ENCODE measurements at regions not wholly inside any gene's neighbourhood (a gene's known extent, or its start where the extent isn't known, plus 50 kb on each side); places are given as distances from the start of the nearest gene placed in this dataset.

GRCh38 chr1:83641206-83641658 is 357.7 kb downstream of the TTLL7 start:
- Histone ChIP-seq H3K9me3 (ENCODE audit: insufficient read depth, low read depth, low read length) (no peaks in the 10 kb centered on the region), H3K4ac (ENCODE audit: low read depth, low read length) (no peak overlapping the region)

DNA sequence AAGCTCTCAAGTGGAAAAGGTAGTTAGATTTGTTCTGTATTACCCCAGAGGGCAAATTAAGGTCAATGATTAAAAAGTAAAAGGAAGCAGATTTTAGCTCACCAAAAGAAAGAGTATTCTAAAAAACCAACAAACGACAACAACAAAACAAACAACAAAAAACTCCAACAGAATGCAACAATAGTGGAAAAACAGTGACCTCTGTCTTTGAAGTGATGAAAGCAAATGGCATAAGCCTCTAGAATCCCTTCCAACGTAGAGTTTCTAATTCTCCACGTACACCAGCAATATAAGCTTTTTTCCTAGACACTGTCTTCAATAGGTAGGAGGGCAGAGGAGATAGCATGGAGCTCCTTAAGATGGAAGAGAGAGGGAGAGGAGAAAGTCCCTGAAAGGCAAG is 359.1 kb downstream of the TTLL7 start:
- Histone ChIP-seq H3K36me3 (ENCODE audit: control insufficient read depth in 1 of 2, insufficient read depth in 2 of 2, low read length in 2 of 2) (no peaks in the 10 kb centered on the region), H3K4me1 (ENCODE audit: control insufficient read depth in 1 of 2, insufficient read depth in 2 of 2, low read length in 2 of 2) (no peaks in the 10 kb centered on the region), H3K23ac (ENCODE audit: low read length) (no peak overlapping the region), H3K27me3 (ENCODE audit: insufficient read depth, low read length) (no peaks in the 10 kb centered on the region), H2AFZ (ENCODE audit: insufficient read depth, low read length, poor library complexity) (no peak overlapping the region), H3K18ac (ENCODE audit: low read length) (no peak overlapping the region), H3K14ac (ENCODE audit: low read length) (no peak overlapping the region), H2AK5ac (ENCODE audit: low read length) (no peak overlapping the region), H3K9ac (ENCODE audit: low read length) (no peak overlapping the region), H4K91ac (ENCODE audit: low read depth, low read length) (no peak overlapping the region), H2BK12ac (ENCODE audit: low read length) (no peak overlapping the region), H2BK120ac (ENCODE audit: insufficient read depth, low read length, poor library complexity) (no peak overlapping the region), H3K79me1 (ENCODE audit: low read length) (no peaks in the 10 kb centered on the region), H4K8ac (ENCODE audit: low read depth, low read length) (no peak overlapping the region), H3K9me3 (ENCODE audit: insufficient read depth, low read depth, low read length) (no peaks in the 10 kb centered on the region), H3K27ac (ENCODE audit: low read depth, low read length) (no peak overlapping the region), H4K12ac (ENCODE audit: low read depth, low read length) (no peak overlapping the region), H3K79me2 (ENCODE audit: control insufficient read depth, insufficient read depth, low read length, poor library complexity) (no peaks in the 10 kb centered on the region), H3K4me2 (ENCODE audit: low read length) (no peak overlapping the region), H2BK5ac (ENCODE audit: low read depth, low read length, poor library complexity) (no peak overlapping the region), H3K4ac (ENCODE audit: low read depth, low read length) (no peak overlapping the region), H3K4me3 (ENCODE audit: low read depth, low read length) (no peak overlapping the region)
- no CpG with 5 or more reads among the region's 3 CpGs for WGBS (ENCODE audit: extremely low coverage, insufficient coverage, insufficient read length)
- DNase-seq: no peak

More at GRCh38 chr1:83641206-83641658, 357.7 kb downstream of the TTLL7 start:
- Histone ChIP-seq H2AK5ac (ENCODE audit: low read length) (no peak overlapping the region), H3K18ac (ENCODE audit: low read length) (no peak overlapping the region), H3K14ac (ENCODE audit: low read length) (no peak overlapping the region), H3K27ac (ENCODE audit: low read depth, low read length) (no peak overlapping the region), H3K36me3 (ENCODE audit: control insufficient read depth in 1 of 2, insufficient read depth in 2 of 2, low read length in 2 of 2) (no peaks in the 10 kb centered on the region), H3K79me1 (ENCODE audit: low read length) (no peaks in the 10 kb centered on the region), H2BK120ac (ENCODE audit: insufficient read depth, low read length, poor library complexity) (no peak overlapping the region), H2BK5ac (ENCODE audit: low read depth, low read length, poor library complexity) (no peak overlapping the region), H3K23ac (ENCODE audit: low read length) (no peak overlapping the region), H3K4me3 (ENCODE audit: low read depth, low read length) (no peak overlapping the region), H3K79me2 (ENCODE audit: control insufficient read depth, insufficient read depth, low read length, poor library complexity) (no peaks in the 10 kb centered on the region), H4K12ac (ENCODE audit: low read depth, low read length) (no peak overlapping the region), H4K8ac (ENCODE audit: low read depth, low read length) (no peak overlapping the region), H2BK12ac (ENCODE audit: low read length) (no peak overlapping the region), H3K4me2 (ENCODE audit: low read length) (no peak overlapping the region), H3K9ac (ENCODE audit: low read length) (no peak overlapping the region), H3K4me1 (ENCODE audit: control insufficient read depth in 1 of 2, insufficient read depth in 2 of 2, low read length in 2 of 2) (no peaks in the 10 kb centered on the region), H4K91ac (ENCODE audit: low read depth, low read length) (no peak overlapping the region), H3K27me3 (ENCODE audit: insufficient read depth, low read length) (no peaks in the 10 kb centered on the region), H2AFZ (ENCODE audit: insufficient read depth, low read length, poor library complexity) (no peak overlapping the region)
- no CpG with 5 or more reads among the region's 5 CpGs for WGBS (ENCODE audit: extremely low coverage, insufficient coverage, insufficient read length)
- DNase-seq: no peak

DNA sequence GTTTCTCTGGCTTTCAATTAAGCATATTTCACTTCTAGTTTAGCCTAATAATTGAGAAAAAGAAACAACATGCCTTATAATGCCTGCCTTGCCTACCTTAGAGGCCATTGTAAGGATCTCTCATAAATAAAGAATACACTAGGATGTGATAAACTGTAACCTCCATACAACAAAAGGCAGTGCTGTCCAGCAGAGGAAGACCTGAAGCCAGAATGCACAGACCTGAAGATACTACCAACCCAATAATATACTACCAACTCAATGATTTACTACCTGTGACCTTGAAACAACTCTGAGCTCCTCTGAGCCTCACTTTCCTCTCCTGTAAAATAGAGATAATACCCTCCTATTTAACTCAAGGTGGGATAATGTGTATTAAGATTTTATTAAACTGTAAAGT is 361.3 kb downstream of the TTLL7 start:
- Histone ChIP-seq H3K27me3 (ENCODE audit: insufficient read depth, low read length) (no peaks in the 10 kb centered on the region), H2AFZ (ENCODE audit: insufficient read depth, low read length, poor library complexity) (no peak overlapping the region), H3K23ac (ENCODE audit: low read length) (no peak overlapping the region), H3K4me1 (ENCODE audit: control insufficient read depth in 1 of 2, insufficient read depth in 2 of 2, low read length in 2 of 2) (no peaks in the 10 kb centered on the region), H2BK12ac (ENCODE audit: low read length) (no peak overlapping the region), H4K8ac (ENCODE audit: low read depth, low read length) (no peak overlapping the region), H3K79me2 (ENCODE audit: control insufficient read depth, insufficient read depth, low read length, poor library complexity) (no peaks in the 10 kb centered on the region), H3K4me3 (ENCODE audit: low read depth, low read length) (no peak overlapping the region), H3K14ac (ENCODE audit: low read length) (no peak overlapping the region), H4K12ac (ENCODE audit: low read depth, low read length) (no peak overlapping the region), H3K4ac (ENCODE audit: low read depth, low read length) (no peak overlapping the region), H4K91ac (ENCODE audit: low read depth, low read length) (no peak overlapping the region), H2AK5ac (ENCODE audit: low read length) (no peak overlapping the region), H3K79me1 (ENCODE audit: low read length) (no peaks in the 10 kb centered on the region), H3K9me3 (ENCODE audit: insufficient read depth, low read depth, low read length) (no peaks in the 10 kb centered on the region), H3K36me3 (ENCODE audit: control insufficient read depth in 1 of 2, insufficient read depth in 2 of 2, low read length in 2 of 2) (no peaks in the 10 kb centered on the region), H3K27ac (ENCODE audit: low read depth, low read length) (no peak overlapping the region), H3K18ac (ENCODE audit: low read length) (no peak overlapping the region), H2BK120ac (ENCODE audit: insufficient read depth, low read length, poor library complexity) (no peak overlapping the region), H2BK5ac (ENCODE audit: low read depth, low read length, poor library complexity) (no peak overlapping the region), H3K4me2 (ENCODE audit: low read length) (no peak overlapping the region), H3K9ac (ENCODE audit: low read length) (no peak overlapping the region)
- no peak for DNase-seq

- Histone ChIP-seq H2BK12ac (ENCODE audit: low read length) (no peak overlapping the region), H4K91ac (ENCODE audit: low read depth, low read length) (no peak overlapping the region), H3K79me2 (ENCODE audit: control insufficient read depth, insufficient read depth, low read length, poor library complexity) (no peaks in the 10 kb centered on the region), H3K27ac (ENCODE audit: low read depth, low read length) (no peak overlapping the region), H3K9ac (ENCODE audit: low read length) (no peak overlapping the region), H2BK120ac (ENCODE audit: insufficient read depth, low read length, poor library complexity) (no peak overlapping the region), H3K4me2 (ENCODE audit: low read length) (no peak overlapping the region), H2BK5ac (ENCODE audit: low read depth, low read length, poor library complexity) (no peak overlapping the region), H3K4ac (ENCODE audit: low read depth, low read length) (no peak overlapping the region), H3K4me1 (ENCODE audit: control insufficient read depth in 1 of 2, insufficient read depth in 2 of 2, low read length in 2 of 2) (no peaks in the 10 kb centered on the region), H4K8ac (ENCODE audit: low read depth, low read length) (no peak overlapping the region), H4K12ac (ENCODE audit: low read depth, low read length) (no peak overlapping the region), H3K18ac (ENCODE audit: low read length) (no peak overlapping the region), H3K79me1 (ENCODE audit: low read length) (no peaks in the 10 kb centered on the region), H3K23ac (ENCODE audit: low read length) (no peak overlapping the region), H3K14ac (ENCODE audit: low read length) (no peak overlapping the region), H3K4me3 (ENCODE audit: low read depth, low read length) (no peak overlapping the region), H3K36me3 (ENCODE audit: control insufficient read depth in 1 of 2, insufficient read depth in 2 of 2, low read length in 2 of 2) (no peaks in the 10 kb centered on the region), H2AK5ac (ENCODE audit: low read length) (no peak overlapping the region), H3K9me3 (ENCODE audit: insufficient read depth, low read depth, low read length) (no peaks in the 10 kb centered on the region), H3K27me3 (ENCODE audit: insufficient read depth, low read length) (no peaks in the 10 kb centered on the region), H2AFZ (ENCODE audit: insufficient read depth, low read length, poor library complexity) (no peak overlapping the region)
- no peak for DNase-seq
- 100% methylated on average over 1 of the region's 5 CpGs for WGBS (ENCODE audit: extremely low coverage, insufficient coverage, insufficient read length)
These were observed 361.9 kb downstream of the TTLL7 start for GRCh38 chr1:83637009-83637408.
